Activated CD8-positive, alpha-beta memory T cell treated with anti-CD3 and anti-CD28 coated beads, Interleukin-2, amount 50 U/mL, for 1 hour (primary cell): ENCODE measurements at regions not wholly inside any gene's neighbourhood (a gene's known extent, or its start where the extent isn't known, plus 50 kb on each side); places are given as distances from the start of the nearest gene placed in this dataset.
"Not testable (repeated sequence)": the region's sequence is repeated elsewhere in the genome, so short reads cannot be mapped to it uniquely, and the experiment has no call there.

ENCODE experiments used
- DNase-seq: peaks from one replicate; pipeline ENCODE4 v3.0.0-alpha.2; 2020; ENCODE audit errors: extremely low read depth

DNA sequence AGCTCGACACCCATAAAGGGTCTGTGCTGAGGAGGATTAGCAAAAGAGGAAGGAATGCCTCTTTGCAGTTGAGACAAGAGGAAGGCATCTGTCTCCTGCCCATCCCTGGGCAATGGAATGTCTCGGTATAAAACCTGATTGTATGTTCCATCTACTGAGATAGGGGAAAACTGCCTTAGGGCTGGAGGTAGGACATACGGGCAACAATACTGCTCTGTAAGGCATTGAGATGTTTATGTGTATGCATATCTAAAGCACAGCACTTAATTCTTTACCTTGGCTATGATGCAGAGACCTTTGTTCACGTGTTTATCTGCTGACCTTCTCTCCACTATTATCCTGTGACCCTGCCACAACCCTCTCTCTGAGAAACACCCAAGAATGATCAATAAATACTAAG is 210.7 kb downstream of the POTED start:
- not testable (repeated sequence) for DNase-seq

- DNase-seq = not testable (repeated sequence)
Observed at GRCh38 chr21:13812191-13812590, 202.6 kb downstream of the POTED start.

DNA sequence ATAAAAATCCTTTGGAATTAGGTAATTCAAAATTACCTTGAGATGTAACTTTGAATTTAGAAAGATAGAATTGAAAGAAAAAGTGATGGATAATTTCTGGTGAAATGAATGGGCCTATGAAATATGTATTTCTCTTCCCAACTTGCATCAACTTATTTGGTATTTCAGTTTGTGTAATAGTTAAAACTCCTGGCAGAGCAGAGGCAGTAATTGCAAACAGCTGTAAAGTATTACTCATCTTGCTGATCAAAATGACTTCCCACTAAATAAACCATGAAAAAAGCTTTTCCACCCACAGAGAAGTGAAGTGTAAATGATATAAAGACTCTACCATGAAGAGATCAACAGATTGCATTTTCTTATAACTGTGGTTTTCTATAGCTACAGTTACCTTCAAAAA is 201.0 kb downstream of the POTED start:
- not testable (repeated sequence) for DNase-seq

- not testable (repeated sequence) for DNase-seq
Observed at GRCh38 chr21:13806444-13806843, 196.9 kb downstream of the POTED start.

DNA sequence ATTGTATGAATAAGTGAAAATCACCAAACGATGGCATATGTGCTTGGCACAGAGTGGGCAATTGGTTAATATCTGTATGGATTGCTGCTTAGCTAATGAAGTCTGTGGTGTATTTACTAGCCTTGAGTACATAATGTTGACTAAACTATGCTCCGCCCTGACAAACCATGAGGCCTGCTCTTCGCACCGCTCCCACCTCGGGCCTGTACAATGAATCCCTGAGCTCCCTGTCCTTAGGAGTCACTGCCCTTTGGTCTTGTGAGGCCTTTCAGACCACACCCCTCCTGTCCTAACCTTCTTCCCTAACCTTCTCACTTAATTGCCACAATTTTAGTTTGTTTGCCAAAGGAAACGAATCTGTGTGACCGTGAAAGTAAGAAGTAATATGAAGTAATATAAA is 193.2 kb downstream of the POTED start:
- DNase-seq = not testable (repeated sequence)
